GM18502 (cell line): ENCODE measurements at regions not wholly inside any gene's neighbourhood (a gene's known extent, or its start where the extent isn't known, plus 50 kb on each side); places are given as distances from the start of the nearest gene placed in this dataset.
"Not testable (repeated sequence)": the region's sequence is repeated elsewhere in the genome, so short reads cannot be mapped to it uniquely, and the experiment has no call there.

Experiments
- ATAC-seq: cut with Tn5 transposase; IDR thresholded peaks from one replicate; pipeline ENCODE4 v1.9.1; 2021; ENCODE audit warnings: mild to moderate bottlenecking; ENCODE audit not compliant: unreplicated experiment, poor library complexity

DNA sequence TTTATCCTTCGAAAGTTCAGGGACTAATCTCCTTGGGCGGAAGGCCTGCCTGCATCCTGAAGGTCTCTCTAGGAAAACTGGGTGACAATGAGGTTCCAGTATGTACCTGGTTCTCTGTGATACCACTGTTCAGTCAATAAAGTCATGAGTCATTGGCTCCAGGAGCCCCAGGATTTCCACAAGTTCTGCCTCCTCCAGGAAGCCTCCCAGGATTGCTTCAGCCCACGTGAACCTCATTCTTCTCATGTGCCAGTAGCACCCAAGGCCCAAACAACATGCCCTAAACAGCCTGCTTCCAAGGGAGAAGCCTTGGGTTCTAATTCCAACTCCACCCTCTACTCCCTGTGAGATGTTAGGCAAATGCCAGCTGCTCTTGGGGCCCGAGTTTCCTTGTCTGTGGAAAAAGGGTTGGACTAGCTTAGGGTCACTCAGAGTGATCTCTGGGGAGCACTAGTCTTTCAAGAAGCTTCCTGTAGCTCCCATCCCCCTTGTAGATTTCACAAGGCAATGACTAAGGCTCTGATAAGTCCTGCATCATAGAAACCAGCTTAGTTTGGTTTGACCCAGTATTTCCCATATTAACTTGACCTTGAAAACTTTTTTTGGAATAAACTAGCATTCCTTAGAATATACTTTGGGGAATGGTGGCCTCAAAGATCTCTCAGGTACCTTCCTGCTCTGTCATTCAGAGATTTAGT lies 118.3 kb upstream of the ATP2B2 start:
- ATAC-seq, result no peak

- ATAC-seq, result no peak
These were observed 119.9 kb upstream of the ATP2B2 start for GRCh38 chr3:10625323-10625722.

DNA sequence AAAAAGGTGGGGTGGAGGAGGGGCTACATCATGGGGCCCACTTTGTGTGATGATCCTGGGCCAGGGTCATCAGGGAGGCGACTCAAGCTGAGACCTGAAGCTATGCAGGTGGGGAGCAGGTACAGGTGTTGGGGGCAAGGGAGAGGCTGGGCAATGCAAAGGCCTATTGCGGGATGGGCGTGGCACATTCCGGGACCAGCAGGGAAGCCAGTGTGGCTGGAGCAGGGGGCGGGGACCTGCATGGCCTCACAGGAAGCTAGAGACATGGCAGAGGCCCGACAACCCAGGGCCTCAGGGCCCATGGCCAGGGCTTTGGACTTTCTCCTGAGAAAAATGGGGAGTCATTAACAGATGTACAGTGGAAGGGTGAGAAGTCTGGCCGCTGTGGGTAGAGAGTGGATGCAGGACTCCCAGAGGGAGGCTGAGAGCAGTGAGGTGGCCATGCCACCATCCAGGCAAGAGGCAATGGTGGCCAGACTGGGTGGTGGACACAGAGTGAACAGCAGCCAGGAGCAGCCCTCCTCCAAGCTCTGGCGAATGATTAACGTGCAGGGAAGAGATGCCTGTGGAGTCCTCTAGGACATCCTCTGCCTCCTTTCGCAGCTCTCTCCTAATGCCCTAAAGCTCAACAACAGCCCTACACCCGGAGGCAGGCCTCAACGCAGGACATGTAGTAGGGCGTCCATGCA lies 122.6 kb upstream of the ATP2B2 start:
- no peak for ATAC-seq

GRCh38 chr3:10628891-10629670 lies 123.7 kb upstream of the ATP2B2 start:
- ATAC-seq, result no peak

- no peak for ATAC-seq
These were observed 124.3 kb upstream of the ATP2B2 start for GRCh38 chr3:10629671-10630040.

DNA sequence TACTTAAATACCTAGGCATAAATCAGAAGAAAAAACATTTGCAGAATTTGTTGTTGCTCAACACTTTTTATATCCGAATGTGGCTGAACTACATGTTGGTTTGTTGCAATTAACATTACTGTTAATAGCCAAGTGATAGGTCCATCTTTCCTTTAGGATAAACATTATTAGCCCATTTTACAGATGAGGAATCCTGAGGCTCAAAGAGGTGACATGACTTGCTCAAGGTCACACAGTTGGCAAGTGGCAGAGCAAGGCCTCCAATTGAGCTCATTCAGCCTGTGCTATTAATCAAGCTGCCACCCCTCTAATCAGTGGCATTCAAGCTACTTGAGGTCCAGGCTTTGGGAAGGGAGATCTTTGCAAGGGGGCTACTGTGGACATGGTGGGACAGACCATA lies 125.8 kb upstream of the ATP2B2 start:
- no peak for ATAC-seq

DNA sequence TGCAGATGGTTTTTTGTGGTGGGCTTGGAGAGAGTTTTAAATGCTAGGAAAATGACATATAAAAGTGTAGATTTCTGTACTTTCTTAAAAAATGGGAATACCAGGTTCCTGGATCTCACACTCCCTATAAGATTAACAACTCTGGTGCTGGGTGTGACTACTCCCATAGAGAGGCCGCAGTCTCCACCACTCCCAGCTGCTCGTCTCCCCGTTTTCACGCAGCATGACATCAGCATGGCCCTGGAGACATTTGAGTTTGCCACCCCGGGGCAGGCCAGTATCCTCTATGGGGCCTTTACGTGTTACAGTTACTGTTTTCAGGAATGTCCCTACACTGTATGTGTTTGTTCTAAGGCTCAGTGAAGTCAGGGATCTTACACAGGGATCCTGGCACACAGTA lies 126.7 kb upstream of the ATP2B2 start:
- no peak for ATAC-seq

DNA sequence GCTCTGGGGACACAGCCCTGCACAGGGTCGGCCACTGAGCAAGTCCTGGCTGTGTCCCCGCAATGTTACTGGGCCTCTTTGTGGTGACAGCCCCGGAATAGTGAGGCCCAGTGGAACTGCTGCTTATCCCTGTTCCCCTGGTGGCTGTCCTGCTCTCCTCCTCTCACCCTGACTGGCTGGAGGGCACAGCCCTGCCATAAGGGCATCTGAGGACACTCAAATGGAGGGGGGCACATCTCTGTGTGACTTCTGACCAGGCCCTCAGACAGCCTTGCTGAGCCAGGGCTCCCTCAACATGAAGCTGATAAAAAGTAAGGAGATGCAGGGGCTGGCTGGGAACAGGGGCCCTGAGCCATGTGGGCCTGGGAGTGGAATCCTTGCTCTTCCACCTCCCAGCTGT lies 127.4 kb upstream of the ATP2B2 start:
- no peak for ATAC-seq

- ATAC-seq, result no peak
These were observed 130.2 kb upstream of the ATP2B2 start for GRCh38 chr3:10635446-10636076.

DNA sequence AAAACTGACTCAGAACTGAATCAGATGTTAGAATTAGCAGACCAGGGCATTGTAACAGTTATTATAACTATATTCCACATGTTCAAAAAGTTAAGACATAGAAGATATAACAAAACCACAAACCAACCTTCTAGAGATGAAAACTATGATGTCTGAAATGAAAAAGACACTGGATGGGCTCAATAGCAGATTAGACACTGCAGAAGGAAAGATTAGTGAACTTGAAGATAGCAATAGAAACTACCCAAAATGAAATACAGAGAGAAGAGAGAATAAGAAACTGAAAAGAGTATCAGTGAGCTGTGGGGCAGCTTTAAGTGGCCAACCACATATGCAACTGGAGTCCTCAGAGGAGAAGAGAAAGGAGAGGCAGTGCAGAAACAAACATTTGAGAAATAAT lies 132.0 kb upstream of the ATP2B2 start:
- ATAC-seq, result no peak

GRCh38 chr3:10638466-10638865 lies 133.1 kb upstream of the ATP2B2 start:
- no peak for ATAC-seq

DNA sequence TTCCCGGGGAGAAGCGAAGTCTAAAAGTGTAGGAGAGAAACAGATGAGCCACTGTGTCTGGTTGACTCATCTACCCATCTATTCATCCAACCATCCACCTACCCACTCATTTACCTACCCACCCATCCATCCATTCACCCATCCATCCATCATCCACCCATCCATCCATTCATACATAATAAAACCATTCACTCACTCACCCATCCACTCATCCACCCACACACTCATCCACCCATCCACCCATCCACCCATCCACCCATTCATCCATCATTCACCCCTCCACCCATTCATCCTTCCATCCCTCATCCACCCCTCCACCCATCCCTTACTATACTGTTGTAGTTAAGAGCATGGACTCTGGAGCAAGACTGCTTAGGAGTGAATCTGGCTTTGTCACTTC lies 136.4 kb upstream of the ATP2B2 start:
- ATAC-seq, result no peak

- ATAC-seq, result no peak
These were observed 138.8 kb upstream of the ATP2B2 start for GRCh38 chr3:10644189-10644588.

DNA sequence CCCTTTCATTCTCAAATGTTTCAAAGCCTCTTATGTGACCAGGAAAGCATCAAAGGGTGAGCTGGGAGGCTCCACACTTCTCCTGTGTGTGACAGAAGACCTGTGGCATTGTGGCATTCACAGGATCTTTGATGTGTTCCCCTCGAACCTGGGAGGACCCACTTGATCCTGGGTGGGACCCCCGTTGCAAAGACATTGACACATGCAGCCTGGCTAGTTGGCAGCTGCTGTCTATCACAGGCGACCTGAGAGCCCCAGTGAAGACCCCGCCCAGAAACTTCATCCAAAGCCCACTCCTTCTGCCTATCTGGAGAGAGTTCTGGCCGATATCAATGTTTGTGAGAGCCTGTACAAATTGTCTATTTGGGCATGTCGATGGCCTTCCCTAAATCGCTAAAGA lies 140.4 kb upstream of the ATP2B2 start:
- ATAC-seq, result no peak

DNA sequence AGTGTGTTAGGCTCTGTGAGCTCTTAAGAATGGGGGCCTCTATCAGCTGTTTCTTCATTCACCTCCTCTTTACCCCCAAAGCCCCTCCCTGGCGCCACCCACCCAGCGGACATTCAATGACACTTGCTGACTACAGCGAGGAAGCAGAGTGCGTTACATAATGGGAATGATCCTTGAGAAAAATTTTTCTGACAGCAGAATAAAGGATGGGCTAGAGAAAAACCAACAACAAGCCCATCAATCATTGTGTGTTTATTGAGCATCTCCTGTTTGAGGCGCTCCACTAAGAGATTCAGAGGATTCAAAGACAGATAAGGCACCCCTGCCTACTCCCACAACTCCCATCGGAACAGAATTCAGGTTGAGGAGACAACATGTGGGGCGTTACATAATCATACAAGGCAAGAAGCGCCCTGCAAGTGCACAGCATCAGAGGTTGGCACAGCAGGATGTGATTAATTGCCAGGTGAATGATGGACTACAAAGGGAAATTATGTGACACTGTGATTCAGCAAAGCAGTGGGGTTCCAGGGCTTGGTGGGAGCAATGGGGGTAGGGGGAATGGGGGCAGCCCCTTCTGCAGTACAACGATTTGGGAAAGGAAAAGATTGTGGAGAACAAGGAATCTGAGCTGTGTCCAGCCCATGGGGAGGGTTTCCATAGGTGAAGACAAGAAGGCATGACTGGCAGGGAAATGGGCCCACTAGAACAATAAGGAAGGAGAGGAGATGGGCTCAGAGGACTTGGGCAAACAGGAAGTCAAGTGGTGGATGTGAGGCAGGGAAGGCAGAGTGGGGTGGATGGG lies 141.3 kb upstream of the ATP2B2 start:
- ATAC-seq, result no peak

GRCh38 chr3:10647376-10647775 lies 142.0 kb upstream of the ATP2B2 start:
- no peak for ATAC-seq

GRCh38 chr3:10648181-10648580 lies 142.8 kb upstream of the ATP2B2 start:
- no peak for ATAC-seq

DNA sequence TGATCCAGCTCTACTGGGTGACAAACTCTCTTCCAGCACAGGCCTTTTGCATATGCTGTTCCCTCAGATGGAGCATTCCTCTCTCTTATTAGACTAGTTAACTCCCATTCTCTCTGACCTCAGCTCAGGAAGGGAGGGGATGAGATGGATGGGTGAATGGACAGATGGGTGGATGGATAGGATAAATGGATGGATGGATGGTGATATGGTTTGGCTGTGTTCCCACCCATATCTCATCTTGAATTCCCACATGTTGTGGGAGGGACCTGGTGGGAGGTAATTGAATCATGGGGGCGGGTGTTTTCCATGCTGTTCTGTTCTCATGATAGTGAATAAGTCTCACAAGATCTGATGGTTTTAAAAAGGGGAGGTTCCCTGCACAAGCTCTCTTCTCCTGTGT lies 144.1 kb upstream of the ATP2B2 start:
- ATAC-seq, result not testable (repeated sequence)

DNA sequence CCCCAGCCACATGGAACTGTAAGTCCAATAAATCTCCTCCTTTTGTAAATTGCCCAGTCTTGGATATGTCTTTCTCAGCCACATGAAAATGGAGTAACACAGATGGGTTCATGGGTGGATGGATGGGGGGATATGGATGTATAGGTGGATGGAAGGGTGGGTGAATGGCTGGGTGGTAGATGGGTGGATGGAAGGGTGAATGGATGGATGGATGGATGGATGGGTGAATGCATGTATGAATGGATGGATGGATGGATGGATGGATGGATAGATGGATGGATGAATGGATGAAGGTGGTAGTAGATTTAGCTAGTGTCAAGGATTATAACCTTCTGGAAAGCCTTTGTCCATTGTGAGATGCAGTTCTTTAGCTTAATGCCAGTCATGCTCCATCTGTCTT lies 146.1 kb upstream of the ATP2B2 start:
- no peak for ATAC-seq

GRCh38 chr3:10653241-10653640 lies 147.9 kb upstream of the ATP2B2 start:
- no peak for ATAC-seq
